ENCODE measurements at regions not wholly inside any gene's neighbourhood (a gene's known extent, or its start where the extent isn't known, plus 50 kb on each side); places are given as distances from the start of the nearest gene placed in this dataset.
"Not testable (repeated sequence)": the region's sequence is repeated elsewhere in the genome, so short reads cannot be mapped to it uniquely, and the experiment has no call there.

DNA sequence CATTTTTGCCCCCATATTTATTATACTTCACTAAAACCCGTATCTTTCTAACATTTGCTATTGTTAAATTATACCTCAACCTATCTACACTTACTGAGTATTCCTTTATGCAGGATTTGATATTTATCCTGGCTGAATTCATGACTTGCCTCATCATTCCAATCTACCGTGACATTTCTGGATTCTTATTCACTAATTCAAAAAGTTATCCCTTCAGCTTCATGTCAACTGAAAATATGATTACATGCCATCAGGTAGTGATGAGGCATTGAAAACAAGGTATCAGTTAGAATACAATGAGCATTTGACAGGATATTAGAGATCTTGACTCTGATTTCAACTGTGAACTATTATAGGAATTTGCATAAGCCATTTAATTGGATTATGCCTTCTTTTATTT, 2171.9 kb upstream of the WWC1 start:
- ATAC-seq, result no peak
- TF ChIP-seq BACH2 (CRISPR knock-in tag; IDR thresholded peaks at IDR 0.05; ENCODE audit: borderline replicate concordance), result no peak

DNA sequence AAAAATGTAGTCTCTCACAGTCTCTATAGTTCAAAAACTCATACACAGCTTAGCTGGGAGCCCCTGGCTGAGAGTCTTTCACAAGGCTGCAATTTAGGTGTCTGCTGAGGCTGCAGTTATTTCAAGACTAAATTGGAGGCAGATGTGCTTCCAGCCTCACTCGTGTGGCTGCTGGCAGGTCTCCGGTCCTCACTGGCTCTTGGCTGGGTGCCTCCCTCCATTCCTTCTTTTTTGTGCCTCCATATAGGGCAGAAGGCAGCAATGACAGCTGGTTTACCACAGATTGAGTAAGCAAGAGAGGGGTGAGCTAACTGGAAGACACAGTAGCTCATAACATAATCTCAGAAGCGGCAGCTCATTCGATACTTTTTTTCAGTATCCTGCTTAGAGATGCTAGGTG, 2167.7 kb upstream of the WWC1 start:
- TF ChIP-seq SNAI2 (CRISPR knock-in tag; IDR thresholded peaks at IDR 0.05) (no peak), BACH2 (CRISPR knock-in tag; IDR thresholded peaks at IDR 0.05; ENCODE audit: borderline replicate concordance) (no peak), ZNF70 (CRISPR knock-in tag; IDR thresholded peaks at IDR 0.05) (no peak), ISL1 (CRISPR knock-in tag; IDR thresholded peaks at IDR 0.05) (no peak), ARNTL (CRISPR knock-in tag; IDR thresholded peaks at IDR 0.05; ENCODE audit: borderline replicate concordance, low read depth) (no peak), ZC3H10 (CRISPR knock-in tag; IDR thresholded peaks at IDR 0.05) (no peak), ESRRG (CRISPR knock-in tag; IDR thresholded peaks at IDR 0.05) (no peak)
- TF ChIP-seq, protein P1, sequence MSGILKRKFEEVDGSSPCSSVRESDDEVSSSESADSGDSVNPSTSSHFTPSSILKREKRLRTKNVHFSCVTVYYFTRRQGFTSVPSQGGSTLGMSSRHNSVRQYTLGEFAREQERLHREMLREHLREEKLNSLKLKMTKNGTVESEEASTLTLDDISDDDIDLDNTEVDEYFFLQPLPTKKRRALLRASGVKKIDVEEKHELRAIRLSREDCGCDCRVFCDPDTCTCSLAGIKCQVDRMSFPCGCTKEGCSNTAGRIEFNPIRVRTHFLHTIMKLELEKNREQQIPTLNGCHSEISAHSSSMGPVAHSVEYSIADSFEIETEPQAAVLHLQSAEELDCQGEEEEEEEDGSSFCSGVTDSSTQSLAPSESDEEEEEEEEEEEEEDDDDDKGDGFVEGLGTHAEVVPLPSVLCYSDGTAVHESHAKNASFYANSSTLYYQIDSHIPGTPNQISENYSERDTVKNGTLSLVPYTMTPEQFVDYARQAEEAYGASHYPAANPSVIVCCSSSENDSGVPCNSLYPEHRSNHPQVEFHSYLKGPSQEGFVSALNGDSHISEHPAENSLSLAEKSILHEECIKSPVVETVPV (CRISPR knock-in tag; IDR thresholded peaks at IDR 0.05), result no peak
- no peak for ATAC-seq

DNA sequence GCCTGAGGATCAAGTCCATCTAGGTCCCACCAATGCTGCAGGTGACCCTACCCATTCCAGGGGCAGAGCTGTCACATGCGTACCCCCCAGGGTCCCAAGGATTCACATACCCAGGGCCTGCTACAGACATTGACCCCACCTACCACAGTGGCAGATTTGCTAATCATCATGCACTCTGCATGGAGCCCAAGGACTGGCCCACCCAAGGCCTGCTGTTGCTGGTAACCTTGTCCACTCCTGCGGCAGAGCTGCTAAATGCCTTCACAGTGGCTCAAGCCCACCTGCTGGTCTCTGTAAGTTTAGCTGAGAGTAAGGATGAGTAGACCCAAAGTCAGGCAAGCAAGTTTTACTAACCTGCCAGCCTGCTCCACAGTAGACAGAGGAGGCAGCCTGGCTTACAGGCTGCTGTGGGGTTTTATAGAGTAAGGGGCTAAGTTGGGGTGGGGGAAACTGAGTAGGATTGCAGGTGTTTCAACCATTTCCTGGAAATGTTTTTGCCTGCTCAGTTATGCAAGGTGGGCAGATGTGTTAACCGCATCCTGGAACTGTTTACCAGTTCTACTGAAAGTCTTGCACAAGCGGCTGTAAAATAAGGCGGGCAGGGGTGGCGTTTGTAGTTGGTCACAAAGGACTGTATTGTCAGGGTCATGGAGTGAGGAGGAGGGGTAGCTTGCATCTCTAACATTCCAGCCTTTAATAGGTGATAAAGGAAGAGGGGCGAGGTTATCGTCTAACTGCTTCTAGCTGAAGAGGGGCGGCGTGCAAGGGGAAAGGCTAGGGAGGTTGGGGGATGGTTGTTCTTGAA, 2163.5 kb upstream of the WWC1 start:
- ATAC-seq, result no peak

DNA sequence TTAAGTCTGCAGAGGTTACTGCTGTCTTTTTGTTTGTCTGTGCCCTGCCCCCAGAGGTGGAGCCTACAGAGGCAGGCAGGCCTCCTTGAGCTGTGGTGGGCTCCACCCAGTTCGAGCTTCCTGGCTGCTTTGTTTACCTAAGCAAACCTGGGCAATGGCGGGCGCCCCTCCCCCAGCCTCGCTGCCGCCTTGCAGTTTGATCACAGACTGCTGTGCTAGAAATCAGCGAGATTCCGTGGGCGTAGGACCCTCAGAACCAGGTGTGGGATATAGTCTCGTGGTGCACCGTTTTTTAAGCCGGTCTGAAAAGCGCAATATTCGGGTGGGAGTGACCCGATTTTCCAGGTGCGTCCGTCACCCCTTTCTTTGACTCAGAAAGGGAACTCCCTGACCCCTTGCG, 2146.3 kb upstream of the WWC1 start:
- ATAC-seq, result not testable (repeated sequence)

More for the DNA sequence above, 2163.5 kb upstream of the WWC1 start:
- TF ChIP-seq GLIS3 (CRISPR knock-in tag; IDR thresholded peaks at IDR 0.05) (no peak), PPARA (CRISPR knock-in tag; IDR thresholded peaks at IDR 0.05; ENCODE audit: borderline replicate concordance) (no peak)
- TF ChIP-seq, protein P2, sequence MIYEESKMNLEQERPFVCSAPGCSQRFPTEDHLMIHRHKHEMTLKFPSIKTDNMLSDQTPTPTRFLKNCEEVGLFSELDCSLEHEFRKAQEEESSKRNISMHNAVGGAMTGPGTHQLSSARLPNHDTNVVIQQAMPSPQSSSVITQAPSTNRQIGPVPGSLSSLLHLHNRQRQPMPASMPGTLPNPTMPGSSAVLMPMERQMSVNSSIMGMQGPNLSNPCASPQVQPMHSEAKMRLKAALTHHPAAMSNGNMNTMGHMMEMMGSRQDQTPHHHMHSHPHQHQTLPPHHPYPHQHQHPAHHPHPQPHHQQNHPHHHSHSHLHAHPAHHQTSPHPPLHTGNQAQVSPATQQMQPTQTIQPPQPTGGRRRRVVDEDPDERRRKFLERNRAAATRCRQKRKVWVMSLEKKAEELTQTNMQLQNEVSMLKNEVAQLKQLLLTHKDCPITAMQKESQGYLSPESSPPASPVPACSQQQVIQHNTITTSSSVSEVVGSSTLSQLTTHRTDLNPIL (CRISPR knock-in tag; IDR thresholded peaks at IDR 0.05; ENCODE audit: low read depth), result no peak

DNA sequence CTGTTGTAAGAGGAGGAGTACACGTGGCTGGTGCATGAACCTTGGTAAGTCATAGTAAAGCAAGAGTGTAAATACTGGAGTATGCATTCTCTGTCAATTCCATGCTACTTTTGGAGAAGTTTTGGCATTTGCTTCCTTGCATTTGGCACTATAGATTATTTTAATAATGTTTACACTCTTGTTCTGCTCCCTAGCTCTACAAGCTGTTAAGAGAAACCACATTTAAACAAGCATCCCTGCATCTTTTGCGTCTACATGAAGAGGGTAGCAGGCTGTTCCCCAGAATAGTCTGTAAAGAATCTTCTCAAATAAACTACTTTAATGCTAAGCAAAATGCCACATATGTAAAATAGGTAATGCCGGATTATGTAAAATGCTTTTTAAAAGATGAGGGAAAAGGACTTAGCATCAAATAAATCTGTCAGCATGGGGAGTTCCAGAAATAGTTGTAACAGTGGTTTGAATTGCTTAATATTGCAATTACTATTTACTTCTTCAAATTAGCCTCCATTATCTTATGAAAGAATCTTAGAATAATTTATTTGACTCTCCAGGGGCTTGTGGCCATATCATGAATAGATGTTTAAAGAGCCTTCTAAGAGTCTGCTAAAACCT, 2127.3 kb upstream of the WWC1 start:
- no peak for ATAC-seq
- TF ChIP-seq CSDC2 (CRISPR knock-in tag; IDR thresholded peaks at IDR 0.05) (no peak), ZNF565 (CRISPR knock-in tag; conservative IDR thresholded peaks at IDR 0.05; ENCODE audit: low read depth) (no peak), TOX (CRISPR knock-in tag; IDR thresholded peaks at IDR 0.05; ENCODE audit: borderline replicate concordance) (no peak), ISL1 (CRISPR knock-in tag; IDR thresholded peaks at IDR 0.05) (no peak), RARB (CRISPR knock-in tag; IDR thresholded peaks at IDR 0.05) (no peak), OSR1 (CRISPR knock-in tag; IDR thresholded peaks at IDR 0.05) (no peak), ESRRG (CRISPR knock-in tag; IDR thresholded peaks at IDR 0.05) (no peak), ZNF70 (CRISPR knock-in tag; IDR thresholded peaks at IDR 0.05) (no peak), SNAI2 (CRISPR knock-in tag; IDR thresholded peaks at IDR 0.05) (no peak), PPARA (CRISPR knock-in tag; IDR thresholded peaks at IDR 0.05; ENCODE audit: borderline replicate concordance) (no peak), TCF4 (CRISPR knock-in tag; IDR thresholded peaks at IDR 0.05; ENCODE audit: borderline replicate concordance) (no peak), ZC3H10 (CRISPR knock-in tag; IDR thresholded peaks at IDR 0.05) (no peak), ARNTL (CRISPR knock-in tag; IDR thresholded peaks at IDR 0.05; ENCODE audit: borderline replicate concordance, low read depth) (no peak), ZFP3 (CRISPR knock-in tag; IDR thresholded peaks at IDR 0.05) (no peak)
- TF ChIP-seq, protein P3, sequence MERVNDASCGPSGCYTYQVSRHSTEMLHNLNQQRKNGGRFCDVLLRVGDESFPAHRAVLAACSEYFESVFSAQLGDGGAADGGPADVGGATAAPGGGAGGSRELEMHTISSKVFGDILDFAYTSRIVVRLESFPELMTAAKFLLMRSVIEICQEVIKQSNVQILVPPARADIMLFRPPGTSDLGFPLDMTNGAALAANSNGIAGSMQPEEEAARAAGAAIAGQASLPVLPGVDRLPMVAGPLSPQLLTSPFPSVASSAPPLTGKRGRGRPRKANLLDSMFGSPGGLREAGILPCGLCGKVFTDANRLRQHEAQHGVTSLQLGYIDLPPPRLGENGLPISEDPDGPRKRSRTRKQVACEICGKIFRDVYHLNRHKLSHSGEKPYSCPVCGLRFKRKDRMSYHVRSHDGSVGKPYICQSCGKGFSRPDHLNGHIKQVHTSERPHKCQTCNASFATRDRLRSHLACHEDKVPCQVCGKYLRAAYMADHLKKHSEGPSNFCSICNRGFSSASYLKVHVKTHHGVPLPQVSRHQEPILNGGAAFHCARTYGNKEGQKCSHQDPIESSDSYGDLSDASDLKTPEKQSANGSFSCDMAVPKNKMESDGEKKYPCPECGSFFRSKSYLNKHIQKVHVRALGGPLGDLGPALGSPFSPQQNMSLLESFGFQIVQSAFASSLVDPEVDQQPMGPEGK (CRISPR knock-in tag; IDR thresholded peaks at IDR 0.05; ENCODE audit: borderline replicate concordance), result no peak
- TF ChIP-seq, protein P4, sequence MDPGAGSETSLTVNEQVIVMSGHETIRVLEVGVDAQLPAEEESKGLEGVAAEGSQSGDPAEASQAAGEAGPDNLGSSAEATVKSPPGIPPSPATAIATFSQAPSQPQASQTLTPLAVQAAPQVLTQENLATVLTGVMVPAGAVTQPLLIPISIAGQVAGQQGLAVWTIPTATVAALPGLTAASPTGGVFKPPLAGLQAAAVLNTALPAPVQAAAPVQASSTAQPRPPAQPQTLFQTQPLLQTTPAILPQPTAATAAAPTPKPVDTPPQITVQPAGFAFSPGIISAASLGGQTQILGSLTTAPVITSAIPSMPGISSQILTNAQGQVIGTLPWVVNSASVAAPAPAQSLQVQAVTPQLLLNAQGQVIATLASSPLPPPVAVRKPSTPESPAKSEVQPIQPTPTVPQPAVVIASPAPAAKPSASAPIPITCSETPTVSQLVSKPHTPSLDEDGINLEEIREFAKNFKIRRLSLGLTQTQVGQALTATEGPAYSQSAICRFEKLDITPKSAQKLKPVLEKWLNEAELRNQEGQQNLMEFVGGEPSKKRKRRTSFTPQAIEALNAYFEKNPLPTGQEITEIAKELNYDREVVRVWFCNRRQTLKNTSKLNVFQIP (CRISPR knock-in tag; IDR thresholded peaks at IDR 0.05; ENCODE audit: borderline replicate concordance, low read depth), result no peak
- TF ChIP-seq, protein P1 (CRISPR knock-in tag; IDR thresholded peaks at IDR 0.05), result no peak
- TF ChIP-seq, protein P5, sequence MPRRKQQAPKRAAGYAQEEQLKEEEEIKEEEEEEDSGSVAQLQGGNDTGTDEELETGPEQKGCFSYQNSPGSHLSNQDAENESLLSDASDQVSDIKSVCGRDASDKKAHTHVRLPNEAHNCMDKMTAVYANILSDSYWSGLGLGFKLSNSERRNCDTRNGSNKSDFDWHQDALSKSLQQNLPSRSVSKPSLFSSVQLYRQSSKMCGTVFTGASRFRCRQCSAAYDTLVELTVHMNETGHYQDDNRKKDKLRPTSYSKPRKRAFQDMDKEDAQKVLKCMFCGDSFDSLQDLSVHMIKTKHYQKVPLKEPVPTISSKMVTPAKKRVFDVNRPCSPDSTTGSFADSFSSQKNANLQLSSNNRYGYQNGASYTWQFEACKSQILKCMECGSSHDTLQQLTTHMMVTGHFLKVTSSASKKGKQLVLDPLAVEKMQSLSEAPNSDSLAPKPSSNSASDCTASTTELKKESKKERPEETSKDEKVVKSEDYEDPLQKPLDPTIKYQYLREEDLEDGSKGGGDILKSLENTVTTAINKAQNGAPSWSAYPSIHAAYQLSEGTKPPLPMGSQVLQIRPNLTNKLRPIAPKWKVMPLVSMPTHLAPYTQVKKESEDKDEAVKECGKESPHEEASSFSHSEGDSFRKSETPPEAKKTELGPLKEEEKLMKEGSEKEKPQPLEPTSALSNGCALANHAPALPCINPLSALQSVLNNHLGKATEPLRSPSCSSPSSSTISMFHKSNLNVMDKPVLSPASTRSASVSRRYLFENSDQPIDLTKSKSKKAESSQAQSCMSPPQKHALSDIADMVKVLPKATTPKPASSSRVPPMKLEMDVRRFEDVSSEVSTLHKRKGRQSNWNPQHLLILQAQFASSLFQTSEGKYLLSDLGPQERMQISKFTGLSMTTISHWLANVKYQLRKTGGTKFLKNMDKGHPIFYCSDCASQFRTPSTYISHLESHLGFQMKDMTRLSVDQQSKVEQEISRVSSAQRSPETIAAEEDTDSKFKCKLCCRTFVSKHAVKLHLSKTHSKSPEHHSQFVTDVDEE (CRISPR knock-in tag; IDR thresholded peaks at IDR 0.05), result no peak

All from SK-N-SH treated with all-trans-retinoic acid at 6 μM for 48 hours (cell line).